Fibroblast of lung (primary cell): ENCODE measurements at regions not wholly inside any gene's neighbourhood (a gene's known extent, or its start where the extent isn't known, plus 50 kb on each side); places are given as distances from the start of the nearest gene placed in this dataset.

Experiments
- CTCF ChIP-seq, 2 donors: IDR thresholded peaks in 1 of 2; conservative IDR thresholded peaks in 1 of 2; 1 replicate in 1 of 2; 2 replicates in 1 of 2; pipeline ENCODE4 v1.5.1; 2011 to 2012; ENCODE audit warnings: low read length in 2 of 2, control low read depth in 1 of 2, inconsistent platforms in 1 of 2, low read depth in 1 of 2, mild to moderate bottlenecking in 1 of 2
- EZH2 ChIP-seq: IDR thresholded peaks from 2 replicates; pipeline ENCODE4 v1.5.1; 2012; ENCODE audit warnings: low read length, control low read depth, mild to moderate bottlenecking; ENCODE audit errors: missing control alignments

DNA sequence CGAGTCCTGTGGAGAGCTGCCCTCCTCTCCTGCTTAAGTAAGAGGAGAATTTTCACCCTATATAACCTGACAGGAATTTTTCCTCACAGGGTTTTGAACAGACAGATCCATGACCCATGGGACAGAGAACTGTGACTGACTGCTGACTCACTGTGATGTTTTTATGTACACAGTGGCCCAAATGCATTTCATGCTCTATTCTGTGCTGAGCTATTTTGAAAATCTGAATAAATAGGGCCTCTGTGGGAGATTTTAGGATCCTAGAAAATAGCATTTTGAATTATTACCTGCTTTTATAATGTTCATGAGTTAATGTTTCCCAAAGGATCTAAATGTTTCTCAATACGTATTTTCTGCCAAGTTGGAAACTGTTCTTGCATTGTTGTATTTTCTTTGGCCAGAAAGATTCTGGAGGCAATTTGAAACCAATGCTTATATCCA, 577.4 kb downstream of the HTR1B start:
- TF ChIP-seq CTCF (conservative IDR thresholded peaks at IDR 0.05 in 1 of 2, IDR thresholded peaks at IDR 0.05 in 1 of 2; ENCODE audit: low read depth in 1 of 2, low read length in 2 of 2), result no peak
- TF ChIP-seq EZH2, result no peak
